GM12891 (cell line): ENCODE measurements at regions not wholly inside any gene's neighbourhood (a gene's known extent, or its start where the extent isn't known, plus 50 kb on each side); places are given as distances from the start of the nearest gene placed in this dataset.

ENCODE experiments used
- POLR2A ChIP-seq: IDR thresholded peaks from 2 replicates; pipeline ENCODE4 v1.6.1; 2011; ENCODE audit warnings: low read depth, low read length, control low read depth
- POLR2AphosphoS5 ChIP-seq: IDR thresholded peaks from 2 replicates; pipeline ENCODE4 v1.6.1; 2011; ENCODE audit warnings: low read depth, low read length, control low read depth

DNA sequence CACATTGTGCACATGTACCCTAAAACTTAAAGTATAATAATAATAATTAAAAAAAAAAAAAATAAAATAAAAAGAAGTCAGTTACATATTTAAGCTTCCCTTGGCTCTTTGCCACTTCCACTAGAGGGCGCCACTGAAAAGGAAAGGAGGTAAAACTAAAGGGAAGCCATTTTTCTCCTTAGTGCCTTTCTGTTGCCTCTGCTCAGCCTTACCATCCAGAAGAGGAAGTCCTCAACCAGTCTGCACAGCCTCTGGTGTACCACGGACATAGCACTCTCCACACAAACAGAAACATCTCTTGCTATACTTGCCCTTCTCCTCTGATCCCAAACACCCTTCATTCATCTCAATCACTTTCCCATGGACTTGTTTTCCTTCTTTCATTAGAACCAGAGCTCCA is 169.0 kb upstream of the EEA1 start:
- TF ChIP-seq POLR2AphosphoS5 = no peak
- TF ChIP-seq POLR2A = no peak
